NCI-H2196 (cell line): ENCODE measurements at regions not wholly inside any gene's neighbourhood (a gene's known extent, or its start where the extent isn't known, plus 50 kb on each side); places are given as distances from the start of the nearest gene placed in this dataset.
"Not testable (repeated sequence)": the region's sequence is repeated elsewhere in the genome, so short reads cannot be mapped to it uniquely, and the experiment has no call there.

Experiments
- DNase-seq: peaks from one replicate; lab custom pipeline; 2025; ENCODE audit not compliant: unreplicated experiment; lab: John Stamatoyannopoulos, UW

- DNase-seq, result no peak
Measured at GRCh38 chr10:23493711-23494110, 54.8 kb downstream of the OTUD1 start.

GRCh38 chr10:23496727-23497126, 57.9 kb downstream of the OTUD1 start:
- no peak for DNase-seq

GRCh38 chr10:23499372-23500132, 60.7 kb downstream of the OTUD1 start:
- DNase-seq, result peak; percentile 54

- DNase-seq, result peak; percentile 40
Measured at GRCh38 chr10:23505797-23506465, 67.1 kb downstream of the OTUD1 start.

- DNase-seq, result no peak
Measured at GRCh38 chr10:23512355-23513058, 73.6 kb downstream of the OTUD1 start.

- not testable (repeated sequence) for DNase-seq
Measured at GRCh38 chr10:23513621-23514020, 74.7 kb downstream of the OTUD1 start.

- DNase-seq, result no peak
Measured at GRCh38 chr10:23514321-23514720, 75.4 kb downstream of the OTUD1 start.

GRCh38 chr10:23516530-23516929, 77.7 kb downstream of the OTUD1 start:
- DNase-seq, result no peak

- DNase-seq, result no peak
Measured at GRCh38 chr10:23517155-23517554, 78.3 kb downstream of the OTUD1 start.

- no peak for DNase-seq
Measured at GRCh38 chr10:23521735-23522134, 82.9 kb downstream of the OTUD1 start.

- no peak for DNase-seq
Measured at GRCh38 chr10:23522345-23522744, 83.5 kb downstream of the OTUD1 start.

GRCh38 chr10:23523251-23523650, 84.4 kb downstream of the OTUD1 start:
- DNase-seq, result no peak

- DNase-seq, result peak; percentile 18
Measured at GRCh38 chr10:23525406-23525805, 86.5 kb downstream of the OTUD1 start.

- DNase-seq, result no peak
Measured at GRCh38 chr10:23528419-23528818, 89.5 kb downstream of the OTUD1 start.

- DNase-seq, result no peak
Measured at GRCh38 chr10:23529625-23530024, 90.8 kb downstream of the OTUD1 start.

GRCh38 chr10:23530079-23530478, 91.2 kb downstream of the OTUD1 start:
- no peak for DNase-seq

GRCh38 chr10:23533212-23533611, 94.3 kb downstream of the OTUD1 start:
- DNase-seq, result no peak

- DNase-seq, result no peak
Measured at GRCh38 chr10:23534326-23534725, 95.5 kb downstream of the OTUD1 start.

GRCh38 chr10:23534761-23535160, 95.9 kb downstream of the OTUD1 start:
- no peak for DNase-seq

GRCh38 chr10:23535381-23535780, 96.5 kb downstream of the OTUD1 start:
- no peak for DNase-seq

GRCh38 chr10:23538968-23539367, 100.1 kb downstream of the OTUD1 start:
- no peak for DNase-seq
